Type B pancreatic cell (in vitro differentiated cells): ENCODE measurements at regions not wholly inside any gene's neighbourhood (a gene's known extent, or its start where the extent isn't known, plus 50 kb on each side); places are given as distances from the start of the nearest gene placed in this dataset.

Experiments used
- DNase-seq: peaks from one replicate; pipeline ENCODE4 v3.0.0; 2021; ENCODE audit warnings: mixed read lengths; ENCODE audit not compliant: unreplicated experiment; ENCODE audit errors: extremely low spot score
- H3K27ac Mint-ChIP-seq: 2 replicates; pipeline ENCODE4 v1.8.0; 2021; ENCODE audit warnings: mild to moderate bottlenecking, mixed read lengths
- H3K27me3 Mint-ChIP-seq: 2 replicates; pipeline ENCODE4 v1.8.0; 2021; ENCODE audit warnings: mixed read lengths
- H3K36me3 Mint-ChIP-seq: 2 replicates; pipeline ENCODE4 v1.8.0; 2021; ENCODE audit warnings: mixed read lengths
- H3K4me1 Mint-ChIP-seq: one replicate; pipeline ENCODE4 v1.8.0; 2021; ENCODE audit warnings: mixed read lengths; ENCODE audit not compliant: unreplicated experiment
- H3K4me3 Mint-ChIP-seq: 2 replicates; pipeline ENCODE4 v1.8.0; 2021; ENCODE audit warnings: mild to moderate bottlenecking, mixed read lengths
- H3K9me3 Mint-ChIP-seq: 2 replicates; pipeline ENCODE4 v1.8.0; 2021; ENCODE audit warnings: mixed read lengths
- CTCF ChIP-seq: fragments of 200-600 bp; sonication (generic); conservative IDR thresholded peaks from 2 replicates; pipeline ENCODE4 v1.5.0; 2021; ENCODE audit warnings: antibody characterized with exemption, mild to moderate bottlenecking

GRCh38 chr5:2610986-2611385 is 140.5 kb downstream of the IRX2 start:
- H3K36me3 Mint-ChIP-seq, result no peaks in the 10 kb centered on the region
- no peak for TF ChIP-seq CTCF
- no peak for DNase-seq
- no peak overlapping the region for H3K27ac Mint-ChIP-seq
- no peak overlapping the region for H3K4me3 Mint-ChIP-seq
- H3K9me3 Mint-ChIP-seq, result peaks cover 6% of the 10 kb centered on the region
- H3K27me3 Mint-ChIP-seq, result peaks cover 9% of the 10 kb centered on the region
- peaks cover 3% of the 10 kb centered on the region for H3K4me1 Mint-ChIP-seq

- H3K27me3 Mint-ChIP-seq, result peaks cover 9% of the 10 kb centered on the region
- no peak for DNase-seq
- no peak for TF ChIP-seq CTCF
- no peaks in the 10 kb centered on the region for H3K9me3 Mint-ChIP-seq
- no peak overlapping the region for H3K4me3 Mint-ChIP-seq
- peaks cover 3% of the 10 kb centered on the region for H3K4me1 Mint-ChIP-seq
- H3K36me3 Mint-ChIP-seq, result no peaks in the 10 kb centered on the region
- no peak overlapping the region for H3K27ac Mint-ChIP-seq
Measured at GRCh38 chr5:2608391-2608790, 143.1 kb downstream of the IRX2 start.

GRCh38 chr5:2607598-2607997 is 143.9 kb downstream of the IRX2 start:
- H3K36me3 Mint-ChIP-seq, result no peaks in the 10 kb centered on the region
- no peak for DNase-seq
- H3K4me3 Mint-ChIP-seq, result no peak overlapping the region
- TF ChIP-seq CTCF, result no peak
- no peaks in the 10 kb centered on the region for H3K9me3 Mint-ChIP-seq
- no peak overlapping the region for H3K27ac Mint-ChIP-seq
- peaks cover 9% of the 10 kb centered on the region for H3K27me3 Mint-ChIP-seq
- peaks cover 3% of the 10 kb centered on the region for H3K4me1 Mint-ChIP-seq

- no peak for DNase-seq
- no peaks in the 10 kb centered on the region for H3K9me3 Mint-ChIP-seq
- TF ChIP-seq CTCF, result no peak
- no peaks in the 10 kb centered on the region for H3K4me1 Mint-ChIP-seq
- H3K27me3 Mint-ChIP-seq, result peaks cover 8% of the 10 kb centered on the region
- H3K36me3 Mint-ChIP-seq, result no peaks in the 10 kb centered on the region
- no peak overlapping the region for H3K4me3 Mint-ChIP-seq
- no peak overlapping the region for H3K27ac Mint-ChIP-seq
Measured at GRCh38 chr5:2603272-2603575, 148.3 kb downstream of the IRX2 start.

GRCh38 chr5:2602451-2603271 is 148.8 kb downstream of the IRX2 start:
- Mint-ChIP-seq H3K36me3 (no peaks in the 10 kb centered on the region), H3K4me1 (no peaks in the 10 kb centered on the region), H3K9me3 (no peaks in the 10 kb centered on the region), H3K27ac (no peak overlapping the region), H3K4me3 (no peak overlapping the region), H3K27me3 (peaks cover 8% of the 10 kb centered on the region)
- DNase-seq, result no peak
- no peak for TF ChIP-seq CTCF
